BE2C (cell line): ENCODE measurements at regions not wholly inside any gene's neighbourhood (a gene's known extent, or its start where the extent isn't known, plus 50 kb on each side); places are given as distances from the start of the nearest gene placed in this dataset.

Experiments
- DNase-seq: peaks from one replicate; pipeline ENCODE4 v3.0.0-alpha.2; 2020
- H3K27me3 ChIP-seq: fragments of 250-450 bp; sonication (Bioruptor Pico); 2 replicates; pipeline ENCODE4 v1.5.1; 2020; ENCODE audit warnings: mild to moderate bottlenecking
- H3K36me3 ChIP-seq: fragments of 250-450 bp; sonication (Bioruptor Pico); 2 replicates; pipeline ENCODE4 v1.5.1; 2020; ENCODE audit warnings: mild to moderate bottlenecking
- H3K4me1 ChIP-seq: fragments of 250-450 bp; sonication (Bioruptor Pico); 2 replicates; pipeline ENCODE4 v1.5.1; 2020
- H3K4me3 ChIP-seq: 2 replicates; pipeline ENCODE4 v1.5.1; 2011; ENCODE audit warnings: low read depth, low read length
- H3K9me3 ChIP-seq: fragments of 250-450 bp; sonication (Bioruptor Pico); 2 replicates; pipeline ENCODE4 v1.5.1; 2020
- CTCF ChIP-seq: IDR thresholded peaks from 2 replicates; pipeline ENCODE4 v1.5.1; 2012; ENCODE audit warnings: mild to moderate bottlenecking, low read depth, low read length

GRCh38 chr14:55771242-55771981, 191.4 kb downstream of the KTN1 start:
- Histone ChIP-seq H3K9me3 (no peaks in the 10 kb centered on the region), H3K27me3 (no peaks in the 10 kb centered on the region), H3K4me1 (no peaks in the 10 kb centered on the region), H3K36me3 (no peaks in the 10 kb centered on the region), H3K4me3 (no peak overlapping the region)
- no peak for TF ChIP-seq CTCF
- no peak for DNase-seq

- no peak for DNase-seq
- Histone ChIP-seq H3K9me3 (no peaks in the 10 kb centered on the region), H3K27me3 (no peaks in the 10 kb centered on the region), H3K36me3 (no peaks in the 10 kb centered on the region), H3K4me3 (no peak overlapping the region), H3K4me1 (no peaks in the 10 kb centered on the region)
- no peak for TF ChIP-seq CTCF
Observed at GRCh38 chr14:55772486-55772885, 192.5 kb downstream of the KTN1 start.

GRCh38 chr14:55773312-55773711, 193.3 kb downstream of the KTN1 start:
- TF ChIP-seq CTCF: no peak
- Histone ChIP-seq H3K4me1 (no peaks in the 10 kb centered on the region), H3K27me3 (no peaks in the 10 kb centered on the region), H3K36me3 (no peaks in the 10 kb centered on the region), H3K4me3 (no peak overlapping the region), H3K9me3 (no peaks in the 10 kb centered on the region)
- no peak for DNase-seq

- no peaks in the 10 kb centered on the region for H3K36me3 ChIP-seq
- H3K4me3 ChIP-seq: no peak overlapping the region
- DNase-seq: no peak
- H3K9me3 ChIP-seq: no peaks in the 10 kb centered on the region
- no peak for TF ChIP-seq CTCF
- H3K27me3 ChIP-seq: no peaks in the 10 kb centered on the region
- no peaks in the 10 kb centered on the region for H3K4me1 ChIP-seq
Observed at GRCh38 chr14:55773984-55774545, 194.1 kb downstream of the KTN1 start.

- Histone ChIP-seq H3K4me1 (no peaks in the 10 kb centered on the region), H3K4me3 (no peak overlapping the region), H3K36me3 (no peaks in the 10 kb centered on the region), H3K27me3 (no peaks in the 10 kb centered on the region), H3K9me3 (no peaks in the 10 kb centered on the region)
- no peak for TF ChIP-seq CTCF
- DNase-seq: no peak
Observed at GRCh38 chr14:55777877-55778276, 197.9 kb downstream of the KTN1 start.
